ENCODE measurements at regions not wholly inside any gene's neighbourhood (a gene's known extent, or its start where the extent isn't known, plus 50 kb on each side); places are given as distances from the start of the nearest gene placed in this dataset.

- Mint-ChIP-seq H3K36me3 (ENCODE audit: low read depth, unreplicated experiment) (no peaks in the 10 kb centered on the region), H3K4me1 (ENCODE audit: low read depth, unreplicated experiment) (no peaks in the 10 kb centered on the region), H3K27me3 (ENCODE audit: low read depth, unreplicated experiment) (no peaks in the 10 kb centered on the region), H3K4me3 (ENCODE audit: unreplicated experiment) (no peak overlapping the region), H3K27ac (ENCODE audit: unreplicated experiment) (no peak overlapping the region), H3K9me3 (ENCODE audit: unreplicated experiment) (no peaks in the 10 kb centered on the region)
- DNase-seq (ENCODE audit: low read depth): no peak
- Histone ChIP-seq H3K4me3 (ENCODE audit: insufficient read depth, low read depth, low read length) (no peak overlapping the region), H3K79me2 (ENCODE audit: insufficient read depth, low read length) (no peaks in the 10 kb centered on the region), H3K27me3 (ENCODE audit: insufficient read depth, low read length) (no peaks in the 10 kb centered on the region), H3K27ac (ENCODE audit: low read depth, low read length) (no peak overlapping the region), H3K4me1 (ENCODE audit: insufficient read depth, low read length) (no peaks in the 10 kb centered on the region), H3K36me3 (ENCODE audit: insufficient read depth, low read length) (no peaks in the 10 kb centered on the region), H3K9me3 (ENCODE audit: insufficient read depth, low read depth, low read length) (no peaks in the 10 kb centered on the region), H3K4me2 (ENCODE audit: low read length) (no peak overlapping the region), H4K20me1 (ENCODE audit: insufficient read depth, low read length) (no peaks in the 10 kb centered on the region), H3K9ac (ENCODE audit: low read length) (no peak overlapping the region), H2AFZ (ENCODE audit: low read depth, low read length) (no peak overlapping the region)
- TF ChIP-seq EZH2 (IDR thresholded peaks at IDR 0.05; ENCODE audit: insufficient read depth, low read length): no peak
- no peak for TF ChIP-seq CTCF (IDR thresholded peaks at IDR 0.05; ENCODE audit: insufficient read depth, low read depth, low read length)
- FAIRE-seq: no peak
These were observed 805.3 kb upstream of the TENM3 start for GRCh38 chr4:181437895-181438294.

GRCh38 chr4:181438641-181439040 is 804.6 kb upstream of the TENM3 start:
- H3K4me3 Mint-ChIP-seq (ENCODE audit: unreplicated experiment): no peak overlapping the region
- H3K9me3 ChIP-seq (ENCODE audit: insufficient read depth, low read depth, low read length): no peaks in the 10 kb centered on the region
- H3K79me2 ChIP-seq (ENCODE audit: insufficient read depth, low read length): no peaks in the 10 kb centered on the region
- no peak for TF ChIP-seq EZH2 (IDR thresholded peaks at IDR 0.05; ENCODE audit: insufficient read depth, low read length)
- no peak for TF ChIP-seq CTCF (IDR thresholded peaks at IDR 0.05; ENCODE audit: insufficient read depth, low read depth, low read length)
- H3K4me1 Mint-ChIP-seq (ENCODE audit: low read depth, unreplicated experiment): no peaks in the 10 kb centered on the region
- H3K27ac ChIP-seq (ENCODE audit: low read depth, low read length): no peak overlapping the region
- H3K27ac Mint-ChIP-seq (ENCODE audit: unreplicated experiment): no peak overlapping the region
- H3K27me3 Mint-ChIP-seq (ENCODE audit: low read depth, unreplicated experiment): no peaks in the 10 kb centered on the region
- no peaks in the 10 kb centered on the region for H3K4me1 ChIP-seq (ENCODE audit: insufficient read depth, low read length)
- H3K9ac ChIP-seq (ENCODE audit: low read length): no peak overlapping the region
- H3K27me3 ChIP-seq (ENCODE audit: insufficient read depth, low read length): no peaks in the 10 kb centered on the region
- no peak overlapping the region for H2AFZ ChIP-seq (ENCODE audit: low read depth, low read length)
- no peak overlapping the region for H3K4me2 ChIP-seq (ENCODE audit: low read length)
- no peak overlapping the region for H3K4me3 ChIP-seq (ENCODE audit: insufficient read depth, low read depth, low read length)
- H3K9me3 Mint-ChIP-seq (ENCODE audit: unreplicated experiment): no peaks in the 10 kb centered on the region
- H3K36me3 Mint-ChIP-seq (ENCODE audit: low read depth, unreplicated experiment): no peaks in the 10 kb centered on the region
- FAIRE-seq: no peak
- no peak for DNase-seq (ENCODE audit: low read depth)
- H4K20me1 ChIP-seq (ENCODE audit: insufficient read depth, low read length): no peaks in the 10 kb centered on the region
- H3K36me3 ChIP-seq (ENCODE audit: insufficient read depth, low read length): no peaks in the 10 kb centered on the region

- Histone ChIP-seq H3K27me3 (ENCODE audit: insufficient read depth, low read length) (no peaks in the 10 kb centered on the region), H3K4me1 (ENCODE audit: insufficient read depth, low read length) (no peaks in the 10 kb centered on the region), H2AFZ (ENCODE audit: low read depth, low read length) (no peak overlapping the region), H4K20me1 (ENCODE audit: insufficient read depth, low read length) (no peaks in the 10 kb centered on the region), H3K4me2 (ENCODE audit: low read length) (no peak overlapping the region), H3K4me3 (ENCODE audit: insufficient read depth, low read depth, low read length) (no peak overlapping the region), H3K9ac (ENCODE audit: low read length) (no peak overlapping the region), H3K9me3 (ENCODE audit: insufficient read depth, low read depth, low read length) (no peaks in the 10 kb centered on the region), H3K79me2 (ENCODE audit: insufficient read depth, low read length) (no peaks in the 10 kb centered on the region), H3K27ac (ENCODE audit: low read depth, low read length) (no peak overlapping the region), H3K36me3 (ENCODE audit: insufficient read depth, low read length) (no peaks in the 10 kb centered on the region)
- Mint-ChIP-seq H3K27me3 (ENCODE audit: low read depth, unreplicated experiment) (no peaks in the 10 kb centered on the region), H3K4me1 (ENCODE audit: low read depth, unreplicated experiment) (no peaks in the 10 kb centered on the region), H3K36me3 (ENCODE audit: low read depth, unreplicated experiment) (no peaks in the 10 kb centered on the region), H3K9me3 (ENCODE audit: unreplicated experiment) (no peaks in the 10 kb centered on the region), H3K4me3 (ENCODE audit: unreplicated experiment) (no peak overlapping the region), H3K27ac (ENCODE audit: unreplicated experiment) (no peak overlapping the region)
- DNase-seq (ENCODE audit: low read depth): no peak
- FAIRE-seq: no peak
- TF ChIP-seq EZH2 (IDR thresholded peaks at IDR 0.05; ENCODE audit: insufficient read depth, low read length): no peak
- TF ChIP-seq CTCF (IDR thresholded peaks at IDR 0.05; ENCODE audit: insufficient read depth, low read depth, low read length): no peak
These were observed 800.2 kb upstream of the TENM3 start for GRCh38 chr4:181443021-181443420.
